GM21447 (cell line): ENCODE measurements at regions not wholly inside any gene's neighbourhood (a gene's known extent, or its start where the extent isn't known, plus 50 kb on each side); places are given as distances from the start of the nearest gene placed in this dataset.
"Not testable (repeated sequence)": the region's sequence is repeated elsewhere in the genome, so short reads cannot be mapped to it uniquely, and the experiment has no call there.

ENCODE experiments used
- ATAC-seq: cut with Tn5 transposase; IDR thresholded peaks from one replicate; pipeline ENCODE4 v1.9.1; 2021; ENCODE audit not compliant: unreplicated experiment

DNA sequence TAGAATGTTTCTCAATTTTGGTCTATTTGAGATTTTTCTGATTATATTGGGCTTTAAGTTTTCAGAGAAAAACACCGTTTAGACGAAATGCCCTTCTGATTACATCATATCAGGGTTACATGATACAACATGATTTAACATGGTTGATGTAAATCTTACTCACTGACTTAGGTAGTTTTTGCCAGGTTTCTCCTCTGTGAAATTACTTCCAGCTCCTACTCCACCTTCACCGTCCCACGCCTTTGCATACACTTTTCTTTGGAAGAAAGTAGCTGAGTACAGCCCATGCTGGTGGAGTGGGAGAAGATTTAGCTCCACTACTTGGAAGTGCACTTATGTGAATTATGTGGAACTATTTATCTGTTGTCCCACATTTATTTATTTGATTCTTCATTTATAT, 433.2 kb upstream of the KLHL1 start:
- ATAC-seq, result no peak

DNA sequence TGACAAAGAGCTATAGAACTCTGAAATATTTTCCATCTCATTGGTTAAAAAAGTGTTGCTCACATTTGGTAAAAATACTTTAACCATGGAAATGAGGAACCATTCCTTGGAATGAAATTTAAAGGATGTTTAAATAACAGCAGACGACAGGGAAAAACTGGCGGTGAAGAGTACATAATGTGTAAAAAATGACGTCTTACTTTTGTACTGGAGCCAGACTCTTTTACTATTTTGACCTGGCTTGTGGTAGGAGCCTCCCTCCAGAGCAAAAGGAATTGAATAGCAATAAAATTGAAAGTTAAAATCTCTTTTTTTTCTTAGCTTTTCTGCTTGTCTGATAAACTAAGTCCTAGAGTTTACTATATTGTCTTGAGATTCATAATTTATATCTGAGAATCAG, 426.2 kb upstream of the KLHL1 start:
- ATAC-seq, result no peak

DNA sequence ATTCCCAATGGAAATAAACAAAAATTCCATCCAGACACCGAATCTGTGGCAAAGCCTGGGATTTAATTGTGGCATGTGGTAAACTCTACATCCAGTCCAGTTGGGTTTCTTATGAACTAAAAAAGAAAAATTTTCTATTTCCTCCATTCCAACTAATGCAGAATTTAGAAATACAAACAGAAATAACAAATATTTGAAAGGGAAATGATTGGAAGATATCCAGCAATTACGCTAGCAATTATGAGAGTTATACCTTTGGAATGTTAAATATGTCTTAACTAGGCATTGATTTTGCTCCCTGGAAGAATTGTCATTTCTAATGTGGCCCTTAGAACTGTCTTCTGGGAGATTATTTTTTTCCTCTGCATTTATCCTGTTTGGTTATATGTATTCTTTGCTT, 421.4 kb upstream of the KLHL1 start:
- ATAC-seq, result no peak

DNA sequence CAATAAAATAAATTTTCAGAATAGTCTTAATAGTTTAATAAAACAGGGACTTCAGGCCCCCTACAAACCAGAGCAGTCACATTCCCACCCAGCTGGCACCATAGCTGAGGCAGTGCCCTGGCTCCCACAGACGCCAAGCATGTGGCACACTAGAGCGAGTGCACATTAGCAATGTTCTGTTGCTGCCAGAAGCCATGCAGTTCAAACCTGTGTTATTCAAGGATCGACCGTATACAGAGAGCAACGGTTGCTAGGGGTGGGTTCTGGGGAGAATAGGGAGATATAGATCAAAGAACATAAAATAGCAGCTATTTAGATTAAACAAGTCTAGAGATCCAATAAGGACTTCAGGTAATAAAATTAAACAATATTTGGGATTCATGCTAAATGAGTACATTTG, 419.3 kb upstream of the KLHL1 start:
- ATAC-seq, result no peak

DNA sequence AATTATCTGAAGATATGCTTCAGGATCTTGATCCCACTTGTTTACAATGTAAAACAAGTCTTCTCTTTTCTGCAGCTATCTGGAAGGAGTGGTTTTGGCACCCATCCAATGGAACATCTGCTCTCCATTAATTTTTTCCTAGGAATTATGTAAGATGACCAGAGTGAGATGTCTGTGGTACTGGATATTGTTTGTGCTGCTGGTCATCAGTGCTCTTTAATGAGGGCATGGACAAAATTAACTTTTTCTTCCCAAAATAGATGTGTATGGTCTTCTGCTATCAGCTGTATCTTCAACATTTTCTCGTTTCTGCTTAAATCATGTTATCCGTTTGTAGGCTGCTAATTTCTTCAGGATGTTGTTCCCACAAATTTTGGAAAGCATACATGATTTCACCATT, 415.4 kb upstream of the KLHL1 start:
- no peak for ATAC-seq

DNA sequence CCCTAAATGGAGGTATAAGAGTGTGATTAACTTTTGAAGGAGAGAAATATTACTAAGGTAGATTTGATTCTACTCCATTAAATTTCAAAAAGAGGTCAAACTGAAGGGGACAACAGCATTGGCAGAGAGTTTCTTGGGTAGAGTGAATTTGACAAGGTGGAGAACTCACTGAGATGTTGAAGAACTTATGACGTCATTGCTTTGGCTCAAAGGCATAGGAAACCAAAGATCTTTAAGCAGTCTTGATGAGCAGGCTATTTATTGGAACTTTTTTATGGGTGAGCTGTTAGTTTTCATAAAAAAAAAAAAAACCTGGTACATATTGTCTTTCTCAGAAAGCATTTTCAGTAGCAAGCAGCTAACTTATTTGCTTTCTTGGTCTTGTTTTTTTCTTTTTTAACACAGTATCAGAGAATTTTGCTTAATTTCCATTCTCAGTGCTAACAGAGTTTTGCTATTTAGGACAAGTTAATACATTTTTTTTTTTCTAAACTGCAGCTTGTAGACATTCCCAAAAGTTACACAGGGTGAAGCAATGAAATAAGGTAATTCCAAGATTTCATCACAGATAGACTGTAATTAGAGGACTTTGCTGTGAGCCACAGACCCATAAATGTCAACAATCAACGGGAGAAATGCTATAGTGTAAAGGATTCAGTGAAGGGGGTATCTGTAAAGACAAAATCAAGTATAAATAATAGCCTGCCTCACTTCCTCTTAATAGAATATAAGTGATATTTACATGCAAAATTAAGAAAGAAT, 412.2 kb upstream of the KLHL1 start:
- ATAC-seq, result no peak

DNA sequence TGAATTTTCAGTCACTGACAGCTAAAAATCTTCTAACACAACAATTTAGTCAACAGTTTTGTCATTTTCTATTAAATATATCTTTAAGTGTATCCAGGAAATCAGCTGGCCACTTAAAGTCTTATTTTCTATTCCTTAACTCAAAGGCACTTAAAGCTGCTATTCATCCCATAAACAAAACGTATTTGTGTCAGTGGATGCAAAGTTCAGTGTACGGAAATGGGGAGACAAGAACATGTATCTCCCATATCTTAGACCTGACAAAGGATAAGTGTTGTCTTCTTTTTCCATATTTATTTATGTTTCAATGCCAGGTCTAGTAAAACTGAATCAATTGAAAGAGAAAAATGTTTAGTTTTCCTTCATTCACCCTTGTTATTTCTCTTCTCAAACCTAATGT, 409.8 kb upstream of the KLHL1 start:
- ATAC-seq, result no peak

DNA sequence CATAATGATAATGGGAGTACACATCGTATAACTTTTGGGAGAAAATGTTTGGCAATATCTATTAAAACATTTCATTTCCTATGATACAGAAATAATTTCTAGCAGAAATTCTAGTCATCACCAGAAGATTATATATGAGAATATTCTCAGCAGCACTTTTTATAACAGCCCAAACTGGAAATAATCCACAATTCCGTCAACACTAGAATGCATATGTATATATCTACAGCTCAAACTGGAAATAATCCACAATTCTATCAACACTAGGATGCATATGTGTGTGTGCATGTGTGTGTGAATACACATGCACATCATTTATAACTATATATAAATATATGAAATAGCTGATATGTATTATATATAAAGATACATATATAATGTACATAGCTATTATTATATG, 408.0 kb upstream of the KLHL1 start:
- no peak for ATAC-seq

DNA sequence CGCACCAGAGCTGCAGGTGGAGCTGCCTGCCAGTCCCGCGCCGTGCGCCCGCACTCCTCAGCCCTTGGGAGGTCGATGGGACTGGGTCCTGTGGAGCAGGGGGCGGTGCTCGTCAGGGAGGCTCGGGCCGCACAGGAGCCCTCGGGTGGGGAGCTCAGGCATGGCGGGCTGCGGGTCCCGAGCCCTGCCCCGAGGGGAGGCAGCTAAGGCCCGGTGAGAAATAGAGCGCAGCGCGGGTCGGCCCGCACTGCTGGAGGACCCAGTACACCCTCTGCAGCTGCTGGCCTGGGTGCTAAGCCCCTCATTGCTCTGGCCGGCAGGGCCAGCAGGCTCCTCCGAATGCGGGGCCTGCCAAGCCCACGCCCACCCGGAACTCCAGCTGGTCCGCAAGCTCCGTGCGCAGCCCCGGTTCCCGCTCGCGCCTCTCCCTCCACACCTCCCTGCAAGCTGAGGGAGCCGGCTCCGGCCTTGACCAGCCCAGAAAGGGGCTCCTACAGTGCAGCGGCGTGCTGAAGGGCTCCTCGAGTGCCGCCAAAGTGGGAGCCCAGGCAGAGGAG, 403.7 kb upstream of the KLHL1 start:
- not testable (repeated sequence) for ATAC-seq

DNA sequence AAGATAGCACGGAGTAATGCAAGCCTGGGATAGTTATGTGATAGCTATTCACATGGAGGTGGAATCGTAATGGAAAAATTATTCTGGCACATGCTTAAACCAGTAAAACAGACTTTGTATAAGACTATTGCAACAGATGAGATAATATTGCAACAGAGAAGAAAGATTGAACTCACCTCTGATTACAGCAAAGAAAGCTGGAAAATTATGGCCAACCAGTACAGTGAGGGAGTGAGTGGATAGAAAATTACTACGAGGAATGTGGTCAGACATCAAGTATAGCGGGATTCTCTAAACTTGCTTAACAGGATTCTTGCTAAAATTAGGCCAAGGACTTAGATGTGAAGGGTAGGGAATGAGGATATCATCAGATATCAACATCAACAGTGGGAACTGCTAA, 397.6 kb upstream of the KLHL1 start:
- no peak for ATAC-seq

DNA sequence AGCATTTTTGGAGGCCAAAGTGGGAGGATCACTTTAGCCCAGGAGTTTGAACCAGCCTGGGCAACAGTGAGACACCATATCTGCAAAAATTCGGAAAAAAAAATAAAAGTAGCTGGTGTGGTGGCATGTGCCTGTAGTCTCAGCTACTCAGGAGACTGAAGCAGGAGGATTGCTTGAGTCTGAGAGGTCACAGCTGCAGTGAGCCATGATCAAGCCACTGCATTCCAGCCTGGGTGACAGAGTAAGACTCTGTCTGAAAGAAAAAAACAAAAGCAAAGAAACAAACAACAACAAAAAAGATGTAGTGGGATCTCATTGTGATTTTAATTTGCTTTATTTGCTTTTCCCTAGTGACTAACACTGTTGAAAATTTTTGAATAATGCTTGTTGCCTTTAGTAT, 394.7 kb upstream of the KLHL1 start:
- ATAC-seq, result no peak

DNA sequence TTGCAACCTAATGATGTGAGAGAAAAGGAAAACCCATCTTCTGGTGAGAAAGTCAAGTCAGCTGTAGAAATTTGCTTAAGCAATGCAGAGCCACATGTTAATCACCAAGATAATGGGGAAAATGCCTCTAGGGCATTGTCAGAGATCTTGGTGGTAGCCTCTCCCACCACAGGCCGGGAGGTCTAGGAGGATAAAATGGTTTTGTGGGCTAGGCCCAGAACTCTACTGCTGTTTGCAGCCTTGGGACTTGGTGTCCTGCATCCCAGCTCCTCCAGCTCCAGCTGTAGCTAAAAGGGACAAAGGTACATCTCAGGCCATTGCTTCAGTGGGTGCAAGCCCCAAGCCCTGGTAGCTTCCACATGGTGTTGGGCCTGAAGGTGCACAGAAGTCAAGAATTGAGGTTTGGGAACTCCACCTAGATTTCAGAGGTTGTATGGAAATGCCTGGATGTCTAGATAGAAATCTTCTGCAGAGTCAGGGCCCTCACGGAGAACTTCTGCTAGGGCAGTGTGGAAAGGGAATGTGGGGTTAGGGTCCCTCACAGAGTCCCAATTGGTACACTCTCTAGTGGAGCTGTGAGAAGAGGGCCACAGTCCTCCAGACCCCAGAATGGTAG, 382.2 kb upstream of the KLHL1 start:
- no peak for ATAC-seq

DNA sequence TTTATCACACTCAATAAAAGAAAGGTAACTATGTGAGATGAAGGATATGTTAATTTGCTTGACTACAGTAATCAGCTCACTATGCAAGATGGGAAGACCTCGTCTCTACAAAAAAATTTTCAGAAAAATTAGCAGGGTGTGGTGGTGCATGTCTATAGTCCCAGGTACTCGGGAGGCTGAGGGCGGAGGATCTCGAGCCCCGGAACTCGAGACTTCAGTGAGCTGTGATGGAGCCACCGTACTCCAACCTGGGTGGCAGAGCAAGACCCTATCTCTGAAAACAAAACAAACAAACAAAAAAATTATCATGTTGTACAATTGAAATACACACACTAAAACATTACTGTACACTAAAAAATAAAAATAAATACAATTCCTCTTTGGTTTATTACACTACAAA, 376.7 kb upstream of the KLHL1 start:
- ATAC-seq, result no peak

DNA sequence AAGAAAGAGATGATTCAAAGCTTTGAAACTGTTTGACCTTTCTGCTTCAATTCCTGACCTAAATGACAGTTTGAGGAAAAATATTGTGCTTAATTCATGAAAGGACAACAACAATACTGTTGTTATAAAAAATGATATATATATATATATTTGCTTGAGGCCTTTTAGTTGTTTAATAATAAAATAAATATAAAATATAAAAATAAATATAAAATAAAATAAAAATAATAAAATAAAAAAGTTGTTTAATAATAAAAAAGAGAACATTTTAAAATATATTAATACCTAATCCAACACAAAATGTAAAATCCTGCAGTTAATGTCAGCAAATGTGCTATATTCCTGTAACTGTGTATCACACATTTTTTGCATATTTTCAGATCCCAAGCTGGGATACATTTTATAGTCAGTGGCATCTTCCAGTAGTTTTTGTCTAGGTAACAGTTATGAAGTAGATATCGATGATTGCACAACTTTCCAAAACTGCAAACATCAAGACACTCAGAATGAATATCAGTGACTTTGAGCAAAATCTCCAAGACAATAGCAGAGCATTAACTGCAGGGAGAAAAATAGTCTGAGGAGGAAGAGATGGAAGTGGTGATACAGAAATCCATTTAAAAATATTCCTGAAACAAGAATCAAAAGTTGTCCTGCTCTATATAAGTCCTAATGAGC, 375.5 kb upstream of the KLHL1 start:
- ATAC-seq, result no peak

DNA sequence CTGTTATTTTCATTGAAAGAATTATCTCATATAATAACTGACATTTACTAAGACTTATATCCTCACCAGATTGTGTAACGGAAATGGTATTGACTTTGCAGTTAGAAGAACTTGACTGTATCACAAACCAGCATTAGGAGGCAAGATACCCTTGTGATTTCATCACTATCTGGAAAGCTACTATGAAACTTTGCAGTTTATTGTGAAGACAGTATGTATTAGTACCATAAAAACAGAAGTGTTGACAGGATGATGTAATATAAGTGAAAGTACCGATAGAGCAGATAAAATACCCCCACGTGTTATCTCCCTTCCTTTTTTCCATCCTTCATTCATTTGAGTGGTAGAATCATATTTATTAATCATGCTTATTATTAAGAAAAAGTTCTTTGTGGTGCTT, 365.7 kb upstream of the KLHL1 start:
- no peak for ATAC-seq

DNA sequence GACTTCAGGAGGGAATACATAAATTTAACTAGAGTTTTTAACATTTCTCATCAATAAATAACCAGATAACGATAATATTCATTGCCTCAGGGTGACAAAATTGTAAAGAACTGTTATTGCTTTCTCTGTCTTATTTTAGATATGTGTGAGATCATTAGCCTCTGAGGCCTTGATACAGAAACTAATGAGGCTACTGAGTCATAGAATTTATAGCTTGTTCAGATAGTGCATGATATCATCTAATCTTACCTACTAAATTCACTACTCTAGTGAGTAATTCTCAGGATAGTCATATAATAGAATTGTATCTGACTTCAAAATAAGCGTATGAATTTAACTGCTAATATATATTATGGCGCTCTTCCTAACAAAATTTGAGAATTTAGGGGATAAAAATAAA, 360.8 kb upstream of the KLHL1 start:
- ATAC-seq, result no peak

DNA sequence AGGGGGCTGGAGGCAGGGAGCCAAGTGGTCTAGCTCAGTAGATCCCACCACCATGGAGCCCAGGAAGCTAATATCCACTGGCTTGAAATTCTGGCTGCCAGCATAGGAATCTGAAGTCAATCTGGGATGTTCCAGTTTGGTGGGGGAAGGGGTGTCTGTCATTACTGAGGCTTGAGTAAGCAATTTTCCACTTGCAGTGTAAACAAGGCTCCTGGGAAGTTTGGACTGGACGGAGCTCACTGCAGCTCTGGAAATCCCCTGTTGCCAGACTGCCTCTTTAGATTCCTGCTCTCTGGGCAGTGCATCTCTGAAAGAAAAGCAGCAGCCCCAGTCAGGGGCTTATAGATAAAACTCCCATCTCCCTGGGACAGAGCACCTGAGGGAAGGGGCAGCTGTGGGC, 349.2 kb upstream of the KLHL1 start:
- ATAC-seq, result no peak

DNA sequence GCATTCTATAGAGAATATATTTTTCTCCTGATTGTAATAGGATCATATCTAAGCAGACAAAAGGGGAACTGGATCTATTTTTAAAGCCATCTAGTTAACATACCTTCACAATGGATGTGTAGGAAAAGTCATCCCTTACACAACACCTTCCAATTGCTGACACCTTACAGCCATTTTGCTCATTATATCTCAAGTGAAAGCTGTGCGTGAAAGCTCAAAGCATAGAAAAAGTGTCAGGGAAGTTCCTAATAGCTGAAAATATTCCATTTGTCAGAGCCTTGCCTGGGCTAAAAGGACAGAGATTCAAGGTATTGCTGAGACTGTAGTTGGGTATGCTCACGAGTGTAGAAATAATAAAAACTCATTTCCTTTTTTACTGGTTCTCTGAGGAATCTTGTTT, 340.6 kb upstream of the KLHL1 start:
- ATAC-seq, result no peak

DNA sequence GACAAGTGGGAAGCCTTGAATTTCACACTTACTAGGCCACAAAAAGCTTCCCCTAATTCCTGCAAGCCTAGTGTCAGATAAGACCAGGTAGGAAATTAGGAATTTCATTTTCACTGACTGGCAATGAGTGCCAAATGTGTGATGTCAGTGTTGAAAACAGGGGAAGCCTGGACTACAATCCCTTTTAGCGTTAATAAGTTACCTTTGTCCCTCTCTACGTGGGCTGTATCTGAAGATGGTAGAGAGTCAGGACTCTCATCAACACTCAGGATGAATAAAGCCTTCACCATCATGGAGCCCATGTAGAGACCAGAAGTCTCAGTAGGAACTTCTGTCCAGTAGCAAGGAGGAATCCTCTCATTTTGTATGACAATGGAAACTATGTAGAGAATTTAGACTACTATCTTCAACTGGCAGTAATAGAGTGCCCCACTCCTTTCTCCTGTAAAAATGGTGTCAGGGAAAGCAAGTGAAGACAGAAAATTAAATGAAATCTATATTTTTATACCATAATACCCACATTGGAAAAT, 324.1 kb upstream of the KLHL1 start:
- ATAC-seq, result no peak

DNA sequence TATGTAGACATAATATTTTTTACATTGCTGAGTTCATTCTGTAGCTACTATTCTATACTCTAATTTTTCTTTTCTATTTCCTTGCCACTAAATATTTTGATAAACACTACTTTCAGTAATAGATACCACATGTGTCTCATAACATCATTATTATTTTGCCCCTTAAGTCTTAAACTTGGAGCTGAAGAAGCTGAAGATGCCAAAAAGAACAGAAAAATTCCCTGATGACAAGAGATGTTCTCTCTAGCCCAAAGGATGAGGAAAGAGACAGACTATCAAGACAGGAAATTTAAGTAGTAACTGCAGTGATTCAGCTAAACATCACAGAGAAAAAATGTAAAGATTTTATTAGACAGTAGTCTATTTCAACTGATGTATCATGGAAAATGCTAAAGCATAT, 322.0 kb upstream of the KLHL1 start:
- ATAC-seq, result no peak

DNA sequence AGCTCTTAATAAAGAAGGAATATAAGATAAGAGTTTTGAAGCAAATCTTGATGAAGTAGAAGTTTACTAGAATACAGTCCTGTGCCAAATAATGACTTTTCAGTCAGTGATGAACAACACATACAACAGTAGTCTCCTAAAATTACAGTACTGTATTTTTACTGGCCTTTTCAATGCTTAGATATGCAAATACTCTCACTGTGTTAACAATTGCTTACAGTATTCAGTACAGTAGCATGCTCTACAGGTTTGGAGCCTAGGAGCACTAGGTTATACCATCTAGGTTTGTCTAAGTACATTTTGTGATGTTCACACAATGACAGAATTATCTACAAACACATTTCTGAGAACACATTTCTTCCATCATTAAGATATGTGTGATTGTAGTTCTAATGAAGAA, 316.7 kb upstream of the KLHL1 start:
- ATAC-seq, result no peak

DNA sequence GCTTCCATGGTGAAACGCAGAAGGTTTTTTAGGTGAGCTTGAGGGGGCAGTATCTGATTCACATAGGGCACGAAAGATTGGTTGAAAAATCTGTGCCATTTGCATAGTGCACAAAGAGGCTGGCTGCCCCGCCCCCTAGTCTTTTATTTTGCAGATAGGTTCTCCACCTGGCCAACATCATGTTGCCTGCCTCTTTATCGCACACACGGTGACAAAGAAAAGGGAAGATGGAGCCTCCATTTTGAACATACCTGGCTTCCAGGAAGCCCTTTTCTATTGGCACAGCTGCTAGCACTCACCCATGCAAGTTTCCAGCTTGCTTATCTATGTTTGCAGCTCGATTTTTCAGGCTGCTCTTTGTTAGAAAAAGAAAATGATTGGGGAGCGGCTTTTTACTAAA, 316.2 kb upstream of the KLHL1 start:
- no peak for ATAC-seq
